ENCODE measurements at regions not wholly inside any gene's neighbourhood (a gene's known extent, or its start where the extent isn't known, plus 50 kb on each side); places are given as distances from the start of the nearest gene placed in this dataset.

DNA sequence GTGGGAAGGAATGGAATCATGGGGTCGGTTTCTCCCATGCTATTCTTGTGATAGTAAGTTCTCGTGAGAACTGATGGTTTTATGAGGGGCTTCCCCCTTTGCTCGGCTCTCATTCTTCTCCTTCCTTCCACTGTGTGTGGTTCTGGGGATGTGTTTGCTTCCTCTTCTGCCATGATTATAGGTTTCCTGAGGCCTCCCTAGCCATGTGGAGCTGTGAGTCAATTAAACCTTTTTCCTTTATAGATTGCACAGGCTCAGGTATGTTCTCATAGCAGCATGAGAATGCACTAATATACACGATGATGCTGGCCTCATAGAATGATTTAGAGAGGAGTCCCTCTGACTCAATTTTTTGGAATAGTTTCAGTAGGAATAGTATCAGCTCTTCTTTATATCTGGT is 195.4 kb upstream of the IVNS1ABP start:
- peaks cover 0 to 4% (median 0%) of the 10 kb centered on the region in 4 donors for H3K9me3 ChIP-seq
- WGBS, 2 donors: 61 to 82% methylated on average over 4 of the region's 4 CpGs

DNA sequence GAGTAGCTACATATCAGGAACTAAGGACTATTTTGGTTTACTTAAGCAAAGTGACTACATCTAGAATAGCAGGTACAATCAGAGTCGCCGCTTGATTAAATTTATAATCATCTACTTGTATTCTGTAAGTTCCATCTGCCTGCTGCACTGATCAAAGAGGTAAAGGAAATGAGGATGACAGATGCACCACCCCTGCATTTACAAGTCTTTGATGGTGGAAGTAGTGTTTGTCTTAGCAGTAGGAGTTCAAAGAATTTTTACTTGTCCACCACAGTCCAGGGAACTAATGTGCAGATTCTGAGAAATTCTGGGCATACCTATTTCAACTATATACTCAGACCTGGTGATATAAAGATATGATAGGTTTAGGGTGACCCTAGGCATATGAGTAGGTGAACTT is 184.1 kb upstream of the IVNS1ABP start:
- H3K4me3 ChIP-seq: no peak overlapping the region
- H3K9me3 ChIP-seq: peaks cover 0 to 7% (median 0%) of the 10 kb centered on the region in 4 donors
- WGBS, 2 donors: 94% methylated on average over 2 of the region's 2 CpGs
- TF ChIP-seq EP300 (IDR thresholded peaks at IDR 0.05) (no peak), POLR2A (IDR thresholded peaks at IDR 0.05) (no peak)
- TF ChIP-seq, protein P1, sequence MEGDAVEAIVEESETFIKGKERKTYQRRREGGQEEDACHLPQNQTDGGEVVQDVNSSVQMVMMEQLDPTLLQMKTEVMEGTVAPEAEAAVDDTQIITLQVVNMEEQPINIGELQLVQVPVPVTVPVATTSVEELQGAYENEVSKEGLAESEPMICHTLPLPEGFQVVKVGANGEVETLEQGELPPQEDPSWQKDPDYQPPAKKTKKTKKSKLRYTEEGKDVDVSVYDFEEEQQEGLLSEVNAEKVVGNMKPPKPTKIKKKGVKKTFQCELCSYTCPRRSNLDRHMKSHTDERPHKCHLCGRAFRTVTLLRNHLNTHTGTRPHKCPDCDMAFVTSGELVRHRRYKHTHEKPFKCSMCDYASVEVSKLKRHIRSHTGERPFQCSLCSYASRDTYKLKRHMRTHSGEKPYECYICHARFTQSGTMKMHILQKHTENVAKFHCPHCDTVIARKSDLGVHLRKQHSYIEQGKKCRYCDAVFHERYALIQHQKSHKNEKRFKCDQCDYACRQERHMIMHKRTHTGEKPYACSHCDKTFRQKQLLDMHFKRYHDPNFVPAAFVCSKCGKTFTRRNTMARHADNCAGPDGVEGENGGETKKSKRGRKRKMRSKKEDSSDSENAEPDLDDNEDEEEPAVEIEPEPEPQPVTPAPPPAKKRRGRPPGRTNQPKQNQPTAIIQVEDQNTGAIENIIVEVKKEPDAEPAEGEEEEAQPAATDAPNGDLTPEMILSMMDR (IDR thresholded peaks at IDR 0.05): no peak
- no peaks in the 10 kb centered on the region for H3K27me3 ChIP-seq
- H3K4me1 ChIP-seq: no peaks in the 10 kb centered on the region
- no peak for DNase-seq (ENCODE audit: low spot score in 2 of 2)
- H3K36me3 ChIP-seq: no peaks in the 10 kb centered on the region
- no peak overlapping the region for H3K27ac ChIP-seq

More for the DNA sequence above, 195.4 kb upstream of the IVNS1ABP start:
- TF ChIP-seq POLR2A (IDR thresholded peaks at IDR 0.05) (no peak), EP300 (IDR thresholded peaks at IDR 0.05) (no peak)
- TF ChIP-seq, protein P1 (IDR thresholded peaks at IDR 0.05): no peak
- Histone ChIP-seq H3K27ac (no peak overlapping the region), H3K27me3 (no peaks in the 10 kb centered on the region), H3K4me3 (no peak overlapping the region), H3K4me1 (no peaks in the 10 kb centered on the region), H3K36me3 (no peaks in the 10 kb centered on the region)
- no peak for DNase-seq (ENCODE audit: low spot score in 2 of 2)

DNA sequence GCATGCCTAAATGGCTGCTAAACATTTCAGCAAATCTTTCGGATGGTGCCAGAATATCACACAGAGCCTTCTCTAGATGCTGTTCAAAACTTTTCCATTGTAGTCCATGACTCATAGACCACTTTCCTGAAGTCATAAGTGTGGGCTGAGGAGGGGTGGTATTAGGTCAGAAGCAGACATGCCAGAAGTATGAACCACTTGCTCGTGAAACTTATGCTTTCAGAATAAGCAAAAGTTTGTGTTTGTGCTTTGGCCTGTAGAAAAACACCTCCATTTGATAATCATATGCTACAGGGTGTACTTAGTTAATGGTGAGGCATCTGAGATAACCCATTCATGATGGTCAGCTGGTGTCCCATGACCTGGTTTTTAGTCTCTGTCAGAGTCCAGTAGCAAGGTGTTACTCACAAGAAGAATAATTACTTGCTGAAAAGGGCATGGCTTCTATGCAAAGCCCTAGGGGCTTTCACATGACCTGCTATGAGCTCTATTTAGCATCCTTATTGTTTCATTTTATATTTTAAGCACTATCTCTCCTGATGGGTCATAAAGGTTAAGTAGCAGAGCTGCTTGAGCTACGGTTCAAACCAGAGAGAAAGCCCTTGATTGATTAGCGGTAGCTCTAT is 183.1 kb upstream of the IVNS1ABP start:
- TF ChIP-seq POLR2A (IDR thresholded peaks at IDR 0.05) (no peak), EP300 (IDR thresholded peaks at IDR 0.05) (no peak)
- TF ChIP-seq, protein P1 (IDR thresholded peaks at IDR 0.05): no peak
- 46 to 55% methylated on average over 4 of the region's 4 CpGs for WGBS, 2 donors
- Histone ChIP-seq H3K36me3 (no peaks in the 10 kb centered on the region), H3K27ac (no peak overlapping the region), H3K27me3 (no peaks in the 10 kb centered on the region), H3K4me3 (no peak overlapping the region), H3K4me1 (no peaks in the 10 kb centered on the region), H3K9me3 (no peaks in the 10 kb centered on the region)
- DNase-seq (ENCODE audit: low spot score in 2 of 2): no peak

DNA sequence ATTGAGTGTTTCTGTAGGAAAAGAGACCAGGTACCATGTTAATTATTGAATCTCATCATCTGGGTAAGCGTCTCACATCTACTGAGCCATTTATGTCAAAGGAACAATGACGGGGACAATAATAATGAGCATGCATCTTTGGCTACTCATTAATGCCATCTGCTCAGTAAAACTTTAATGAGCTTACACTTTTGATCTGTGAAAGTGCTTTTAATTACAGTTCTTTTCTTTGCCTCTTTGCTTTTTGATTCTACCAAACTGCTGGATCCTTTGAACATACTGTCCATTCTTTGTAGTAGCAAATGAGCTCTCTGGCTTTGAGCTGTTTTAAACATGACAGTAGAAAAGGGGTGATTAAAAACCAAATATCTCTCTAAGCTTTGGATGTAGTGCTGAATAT is 181.2 kb upstream of the IVNS1ABP start:
- no peaks in the 10 kb centered on the region for H3K4me1 ChIP-seq
- TF ChIP-seq, protein P1 (IDR thresholded peaks at IDR 0.05): no peak
- TF ChIP-seq POLR2A (IDR thresholded peaks at IDR 0.05) (no peak), EP300 (IDR thresholded peaks at IDR 0.05) (no peak)
- no peak for DNase-seq (ENCODE audit: low spot score in 2 of 2)
- WGBS, 2 donors: 82 to 89% methylated on average over 2 of the region's 2 CpGs
- no peaks in the 10 kb centered on the region for H3K9me3 ChIP-seq
- H3K27ac ChIP-seq: no peak overlapping the region
- H3K27me3 ChIP-seq: no peaks in the 10 kb centered on the region
- H3K36me3 ChIP-seq: no peaks in the 10 kb centered on the region
- no peak overlapping the region for H3K4me3 ChIP-seq

DNA sequence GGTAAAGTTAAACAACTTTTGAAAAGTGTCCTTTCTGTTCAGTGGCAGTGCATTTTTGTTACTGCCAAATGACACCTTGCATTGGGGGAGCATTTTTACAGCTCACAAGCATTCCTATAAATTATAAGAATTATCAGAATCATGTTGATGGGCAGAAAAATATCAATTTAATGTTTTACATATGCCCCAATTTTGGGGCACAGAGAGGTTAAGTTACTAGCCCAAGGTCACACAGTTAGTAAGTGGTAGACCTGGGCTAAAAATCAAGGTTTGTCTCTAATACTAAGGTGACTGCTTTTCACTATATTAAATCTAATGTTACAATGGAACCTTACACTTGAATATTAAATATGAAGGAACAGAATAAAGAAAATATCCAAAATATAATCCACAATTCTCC is 180.1 kb upstream of the IVNS1ABP start:
- no peaks in the 10 kb centered on the region for H3K27me3 ChIP-seq
- H3K4me1 ChIP-seq: no peaks in the 10 kb centered on the region
- H3K4me3 ChIP-seq: no peak overlapping the region
- TF ChIP-seq, protein P1 (IDR thresholded peaks at IDR 0.05): no peak
- TF ChIP-seq POLR2A (IDR thresholded peaks at IDR 0.05): no peak
- TF ChIP-seq EP300 (IDR thresholded peaks at IDR 0.05): no peak
- H3K36me3 ChIP-seq: no peaks in the 10 kb centered on the region
- no peak for DNase-seq (ENCODE audit: low spot score in 2 of 2)
- no peak overlapping the region for H3K27ac ChIP-seq
- no peaks in the 10 kb centered on the region for H3K9me3 ChIP-seq

Measured in tibial nerve (tissue), 4 donors.